Colonic mucosa (tissue), 4 donors: ENCODE measurements at regions not wholly inside any gene's neighbourhood (a gene's known extent, or its start where the extent isn't known, plus 50 kb on each side); places are given as distances from the start of the nearest gene placed in this dataset.

Experiments
- DNase-seq: peaks from one replicate; pipeline ENCODE4 v3.0.0-alpha.2; 2020
- H3K27ac ChIP-seq: fragments of 200-600 bp; one replicate; pipeline ENCODE4 v1.8.0; 2021
- H3K27me3 ChIP-seq: fragments of 200-600 bp; one replicate; pipeline ENCODE4 v1.8.0; 2021
- H3K36me3 ChIP-seq: fragments of 200-600 bp; one replicate; pipeline ENCODE4 v1.8.0; 2021
- H3K4me1 ChIP-seq: fragments of 200-600 bp; one replicate; pipeline ENCODE4 v1.8.0; 2021; ENCODE audit warnings: mild to moderate bottlenecking
- H3K4me3 ChIP-seq: fragments of 200-600 bp; one replicate; pipeline ENCODE4 v1.8.0; 2021
- H3K9ac ChIP-seq, 2 donors: one replicate each; pipeline ENCODE4 v1.7.0; 2013; ENCODE audit warnings: control low read depth in 2 of 2, low read depth in 2 of 2, low read length in 2 of 2
- H3K9me3 ChIP-seq: fragments of 200-600 bp; one replicate; pipeline ENCODE4 v1.8.0; 2021
- intact Hi-C: fragments of 100-400 bp; cut with DNase I; formaldehyde crosslinking; loops from one replicate; pipeline ENCODE4 v1.14.1; 2022
- TF ChIP-seq, protein P1 (sequence below): fragments of 200-600 bp; IDR thresholded peaks from one replicate; pipeline ENCODE4 v1.8.0; 2022; ENCODE audit warnings: antibody characterized with exemption, mild to moderate bottlenecking
- donor health status: healthy.
- donor health status: DM: no; HTN: no; CAD: no.
- donor health status: DM: no; HTN: no; CAD: no.

DNA sequence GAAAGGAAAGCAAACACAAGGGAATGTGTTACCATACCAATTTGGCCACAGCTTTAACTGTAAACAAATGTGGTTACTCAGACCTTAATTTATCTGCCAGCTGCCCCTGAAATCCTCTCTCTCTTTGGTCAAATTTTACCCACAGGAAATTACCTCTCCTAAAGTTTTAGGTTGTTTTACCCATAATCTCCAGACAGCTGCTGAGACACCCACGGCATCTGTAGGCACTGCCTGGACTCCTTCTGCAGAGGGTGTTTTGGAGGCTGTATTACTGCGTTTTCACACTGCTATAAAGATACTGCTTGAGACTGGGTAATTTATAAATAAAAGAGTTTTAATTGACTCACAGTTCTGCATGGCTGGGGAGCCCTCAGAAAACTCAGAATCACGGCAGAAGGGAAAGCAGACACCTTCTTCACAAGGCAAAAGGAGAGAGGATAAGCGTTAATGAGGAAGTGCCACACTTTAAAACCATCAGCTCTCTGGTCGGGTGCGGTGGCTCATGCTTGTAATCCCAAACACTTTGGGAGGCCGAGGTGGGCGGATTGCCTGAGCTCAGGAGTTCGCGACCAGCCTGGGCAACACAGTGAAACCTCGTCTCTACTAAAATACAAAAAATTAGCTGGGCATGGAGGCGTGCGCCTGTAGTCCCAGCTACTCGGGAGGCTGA lies 677.5 kb upstream of the FSHR start:
- H3K27ac ChIP-seq: no peak overlapping the region
- H3K4me1 ChIP-seq: no peaks in the 10 kb centered on the region
- H3K9me3 ChIP-seq: no peaks in the 10 kb centered on the region
- DNase-seq: no peak
- H3K9ac ChIP-seq: no peak overlapping the region
- H3K27me3 ChIP-seq: no peaks in the 10 kb centered on the region
- intact Hi-C loops: no loop called here
- no peak overlapping the region for H3K4me3 ChIP-seq
- TF ChIP-seq, protein P1, sequence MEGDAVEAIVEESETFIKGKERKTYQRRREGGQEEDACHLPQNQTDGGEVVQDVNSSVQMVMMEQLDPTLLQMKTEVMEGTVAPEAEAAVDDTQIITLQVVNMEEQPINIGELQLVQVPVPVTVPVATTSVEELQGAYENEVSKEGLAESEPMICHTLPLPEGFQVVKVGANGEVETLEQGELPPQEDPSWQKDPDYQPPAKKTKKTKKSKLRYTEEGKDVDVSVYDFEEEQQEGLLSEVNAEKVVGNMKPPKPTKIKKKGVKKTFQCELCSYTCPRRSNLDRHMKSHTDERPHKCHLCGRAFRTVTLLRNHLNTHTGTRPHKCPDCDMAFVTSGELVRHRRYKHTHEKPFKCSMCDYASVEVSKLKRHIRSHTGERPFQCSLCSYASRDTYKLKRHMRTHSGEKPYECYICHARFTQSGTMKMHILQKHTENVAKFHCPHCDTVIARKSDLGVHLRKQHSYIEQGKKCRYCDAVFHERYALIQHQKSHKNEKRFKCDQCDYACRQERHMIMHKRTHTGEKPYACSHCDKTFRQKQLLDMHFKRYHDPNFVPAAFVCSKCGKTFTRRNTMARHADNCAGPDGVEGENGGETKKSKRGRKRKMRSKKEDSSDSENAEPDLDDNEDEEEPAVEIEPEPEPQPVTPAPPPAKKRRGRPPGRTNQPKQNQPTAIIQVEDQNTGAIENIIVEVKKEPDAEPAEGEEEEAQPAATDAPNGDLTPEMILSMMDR: no peak
- no peaks in the 10 kb centered on the region for H3K36me3 ChIP-seq

DNA sequence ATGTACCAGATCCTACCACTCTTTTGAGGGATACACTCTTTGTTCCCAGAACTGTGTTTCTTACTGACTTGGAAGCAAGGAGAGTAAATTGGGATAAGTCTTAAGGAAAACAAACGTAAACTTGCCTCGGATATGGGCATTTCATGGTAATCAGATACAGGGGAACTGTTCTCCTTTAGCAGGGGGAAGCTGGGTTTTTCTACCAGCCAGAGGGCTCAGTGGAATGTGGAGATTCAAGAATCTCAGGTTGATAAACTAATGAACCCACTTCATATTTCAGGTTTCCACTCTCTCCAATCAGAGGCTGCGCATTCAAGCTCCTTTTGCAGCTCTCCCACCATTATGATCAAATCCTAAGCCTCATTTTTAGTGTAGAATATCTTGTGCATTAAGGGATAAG lies 676.5 kb upstream of the FSHR start:
- Histone ChIP-seq H3K36me3 (no peaks in the 10 kb centered on the region), H3K4me1 (no peaks in the 10 kb centered on the region), H3K27ac (no peak overlapping the region), H3K4me3 (no peak overlapping the region), H3K9ac (no peak overlapping the region), H3K27me3 (no peaks in the 10 kb centered on the region), H3K9me3 (no peaks in the 10 kb centered on the region)
- no peak for DNase-seq
- TF ChIP-seq, protein P1: no peak
- intact Hi-C loops: no loop called here

DNA sequence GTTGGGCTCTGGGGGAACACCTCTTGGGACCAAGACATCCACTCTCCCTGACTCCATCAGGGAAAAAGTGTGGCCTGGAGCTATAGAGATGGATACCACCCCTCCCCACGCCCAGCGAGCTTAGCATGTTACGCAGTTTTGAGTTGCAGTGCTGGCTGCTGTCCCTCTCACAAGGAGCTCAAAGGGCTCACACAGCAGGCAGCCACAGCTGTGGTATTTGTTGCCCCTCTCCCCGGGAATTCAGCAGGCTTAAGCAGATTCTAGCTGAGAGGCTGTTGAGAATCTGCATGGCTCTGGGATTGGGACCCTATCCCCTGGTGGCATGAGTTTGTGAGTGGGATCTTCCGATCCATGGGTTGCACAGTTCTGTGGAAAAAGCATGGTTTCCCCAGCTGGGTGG lies 673.1 kb upstream of the FSHR start:
- no peak for DNase-seq
- Histone ChIP-seq H3K36me3 (no peaks in the 10 kb centered on the region), H3K27ac (no peak overlapping the region), H3K9ac (no peak overlapping the region), H3K27me3 (no peaks in the 10 kb centered on the region), H3K4me3 (no peak overlapping the region), H3K9me3 (no peaks in the 10 kb centered on the region), H3K4me1 (no peaks in the 10 kb centered on the region)
- intact Hi-C loops: no loop called here
- TF ChIP-seq, protein P1: no peak

GRCh38 chr2:49813208-49813607 lies 658.9 kb upstream of the FSHR start:
- intact Hi-C loops: no loop called here
- Histone ChIP-seq H3K4me1 (no peaks in the 10 kb centered on the region), H3K9me3 (no peaks in the 10 kb centered on the region), H3K27ac (no peak overlapping the region), H3K9ac (no peak overlapping the region), H3K4me3 (no peak overlapping the region), H3K27me3 (no peaks in the 10 kb centered on the region), H3K36me3 (no peaks in the 10 kb centered on the region)
- TF ChIP-seq, protein P1: no peak
- DNase-seq: no peak

DNA sequence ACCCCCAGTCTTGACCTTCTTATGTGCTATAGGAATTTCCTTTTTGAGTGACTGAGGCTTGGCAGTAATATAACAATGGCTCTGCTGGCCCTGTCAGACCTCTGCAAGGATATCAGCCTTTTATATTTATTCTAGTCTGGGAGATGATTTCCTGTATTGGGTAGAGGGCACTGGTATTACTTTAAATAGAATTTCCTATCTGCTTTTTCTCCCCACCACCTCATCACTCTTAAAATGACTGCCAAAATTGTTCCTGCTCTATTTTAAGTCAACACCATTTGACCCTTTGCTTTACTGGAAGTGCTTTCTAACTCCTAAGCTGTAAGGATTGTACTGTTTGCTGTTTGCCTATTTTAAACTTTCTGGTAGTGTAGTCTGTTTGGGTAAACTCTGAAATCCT lies 658.4 kb upstream of the FSHR start:
- Histone ChIP-seq H3K27ac (no peak overlapping the region), H3K36me3 (no peaks in the 10 kb centered on the region), H3K9me3 (no peaks in the 10 kb centered on the region), H3K9ac (no peak overlapping the region), H3K4me1 (no peaks in the 10 kb centered on the region), H3K4me3 (no peak overlapping the region), H3K27me3 (no peaks in the 10 kb centered on the region)
- no peak for DNase-seq
- intact Hi-C loops: no loop called here
- TF ChIP-seq, protein P1: no peak
